GM12878 (cell line): ENCODE measurements at regions not wholly inside any gene's neighbourhood (a gene's known extent, or its start where the extent isn't known, plus 50 kb on each side); places are given as distances from the start of the nearest gene placed in this dataset.

ENCODE experiments used
- ATAC-seq: fragments of 200-7000 bp; cut with Tn5 transposase; 3 replicates; pipeline ENCODE4 v1.9.1; 2020; ENCODE audit warnings: mild to moderate bottlenecking, moderate library complexity
- BruUV-seq: library from RNA; stranded (reverse); fragments of 400-500 nt; replicated peaks from 2 replicates; lab custom pipeline; 2021; lab: Mats Ljungman, UMichigan
- CTCF ChIA-PET: fragments of 300-600 bp; sonication (Branson Sonifier 250); formaldehyde crosslinking; extraction: SDS; loops from one replicate; lab custom pipeline; 2021; ENCODE audit warnings: inconsistent platforms; lab: Yijun Ruan, JAX
- POLR2A ChIA-PET: fragments of 350-600 bp; formaldehyde crosslinking; extraction: SDS; loops from one replicate; lab custom pipeline; 2021; ENCODE audit warnings: inconsistent platforms; lab: Charles Lee
- RAD21 ChIA-PET: fragments of 300-600 bp; sonication (Branson Sonifier 250); formaldehyde crosslinking; loops from one replicate; lab custom pipeline; 2023; ENCODE audit warnings: antibody characterized with exemption; ENCODE audit not compliant: unreplicated experiment; lab: Charles Lee
- SMC1A ChIA-PET: fragments of 300-600 bp; sonication (Branson Sonifier 250); formaldehyde crosslinking; loops from one replicate; lab custom pipeline; 2023; ENCODE audit not compliant: unreplicated experiment, uncharacterized antibody; lab: Charles Lee
- DNase-seq: peaks from one replicate; pipeline ENCODE4 v3.0.0-alpha.2; 2011; ENCODE audit warnings: low read depth, low spot score
- FAIRE-seq: peaks from 3 replicates; lab custom pipeline; 2011; peaks lifted over from hg19 to GRCh38; lab: Jason Lieb, UNC
- H2AFZ ChIP-seq: 2 replicates; pipeline ENCODE4 v1.6.0; 2011; ENCODE audit warnings: low read depth, low read length, control low read depth; ENCODE audit not compliant: control insufficient read depth
- H3K27ac ChIP-seq: 2 replicates; pipeline ENCODE4 v1.5.1; 2011; ENCODE audit warnings: control low read depth; ENCODE audit not compliant: control insufficient read depth, insufficient read depth
- H3K27me3 ChIP-seq, 2 experiments: replicated peaks in 1 of 2; 2 replicates each; pipeline versions ENCODE4 v1.6.0 to v1.6.1; 2011; ENCODE audit warnings: low read length in 1 of 2; ENCODE audit not compliant: control insufficient read depth in 2 of 2, insufficient read depth in 2 of 2
- H3K36me3 ChIP-seq, 2 experiments: 2 replicates each; pipeline ENCODE4 v1.5.1; 2011; ENCODE audit warnings: low read length in 1 of 2; ENCODE audit not compliant: control insufficient read depth in 2 of 2, insufficient read depth in 2 of 2
- H3K4me1 ChIP-seq: 2 replicates; pipeline ENCODE4 v1.6.1; 2011; ENCODE audit warnings: mild to moderate bottlenecking, low read length, moderate library complexity, mixed read lengths; ENCODE audit not compliant: control insufficient read depth, insufficient read depth
- H3K4me2 ChIP-seq: 2 replicates; pipeline ENCODE4 v1.6.0; 2011; ENCODE audit warnings: control low read depth; ENCODE audit not compliant: control insufficient read depth, insufficient read depth
- H3K4me3 ChIP-seq: fragments of 200-600 bp; sonication (generic); 2 replicates; pipeline ENCODE4 v1.5.1; 2016
- H3K79me2 ChIP-seq: 2 replicates; pipeline ENCODE4 v1.6.0; 2011; ENCODE audit warnings: low read length; ENCODE audit not compliant: control insufficient read depth, insufficient read depth
- H3K9ac ChIP-seq: 2 replicates; pipeline ENCODE4 v1.8.0; 2011; ENCODE audit warnings: low read length, control low read depth, mixed read lengths; ENCODE audit not compliant: control insufficient read depth, insufficient read depth
- H3K9me3 ChIP-seq: replicated peaks from 3 replicates; pipeline ENCODE4 v1.5.1; 2011; ENCODE audit warnings: mild to moderate bottlenecking, low read length; ENCODE audit not compliant: control insufficient read depth, insufficient read depth
- H4K20me1 ChIP-seq: 2 replicates; pipeline ENCODE4 v1.6.0; 2011; ENCODE audit not compliant: control insufficient read depth, insufficient read depth
- CBX3 ChIP-seq: fragments of 200-600 bp; sonication (generic); IDR thresholded peaks from 2 replicates; pipeline ENCODE4 v1.6.1; 2016; ENCODE audit warnings: low read depth, borderline replicate concordance
- HDAC2 ChIP-seq: fragments of 200-600 bp; sonication (generic); IDR thresholded peaks from 2 replicates; pipeline ENCODE4 v1.6.1; 2017
- POLR2A ChIP-seq: IDR thresholded peaks from 2 replicates; pipeline ENCODE4 v1.6.1; 2011; ENCODE audit warnings: low read depth, mild to moderate bottlenecking, low read length
- SMC3 ChIP-seq: IDR thresholded peaks from 2 replicates; pipeline ENCODE4 v1.6.1; 2011; ENCODE audit warnings: low read length, improper control_type of control experiment, borderline replicate concordance
- SREBF1 ChIP-seq: IDR thresholded peaks from 2 replicates; pipeline ENCODE4 v1.6.1; 2012; ENCODE audit warnings: mild to moderate bottlenecking, low read length
- TCF7 ChIP-seq: IDR thresholded peaks from 2 replicates; pipeline ENCODE4 v1.6.1; 2014; ENCODE audit warnings: antibody characterized with exemption, borderline replicate concordance
- ZNF24 ChIP-seq: fragments of 450-650 bp; IDR thresholded peaks from 2 replicates; pipeline ENCODE4 v1.6.1; 2017; ENCODE audit warnings: antibody characterized with exemption, mild to moderate bottlenecking
- ZZZ3 ChIP-seq: IDR thresholded peaks from 2 replicates; pipeline ENCODE4 v1.6.1; 2011; ENCODE audit warnings: low read depth; ENCODE audit not compliant: control insufficient read depth, insufficient read length
- WGBS: methylation state at CpG from one replicate; pipeline ENCODE4 v1.1.6; 2016; ENCODE audit warnings: low lambda C conversion rate; ENCODE audit not compliant: insufficient replicate concordance, insufficient coverage; ENCODE audit errors: missing lambda C conversion rate; 5-methylcytosine and 5-hydroxymethylcytosine counted together
- in situ Hi-C: fragments of 300-500 bp; cut with MboI; formaldehyde crosslinking; loops from 9 replicates; pipeline ENCODE4 v1.14.3; 2018; ENCODE audit warnings: mixed read lengths
- intact Hi-C: fragments of 100-400 bp; cut with micrococcal nuclease; formaldehyde crosslinking; loops from one replicate; pipeline ENCODE4 v1.14.2; 2022; ENCODE audit not compliant: unreplicated experiment
- TF ChIP-seq, protein P1 (sequence below): fragments of 450-650 bp; IDR thresholded peaks from 2 replicates; pipeline ENCODE4 v1.6.1; 2018; ENCODE audit warnings: mild to moderate bottlenecking, low read depth, moderate library complexity; ENCODE audit not compliant: partially characterized antibody
- TF ChIP-seq, protein P2 (sequence below): fragments of 450-650 bp; IDR thresholded peaks from 2 replicates; pipeline ENCODE4 v1.6.1; 2017; ENCODE audit warnings: mild to moderate bottlenecking
- TF ChIP-seq, protein P3 (sequence below): IDR thresholded peaks from 2 replicates; pipeline ENCODE4 v1.6.1; 2011; ENCODE audit warnings: mild to moderate bottlenecking, low read depth, low read length, moderate library complexity; ENCODE audit not compliant: insufficient replicate concordance

DNA sequence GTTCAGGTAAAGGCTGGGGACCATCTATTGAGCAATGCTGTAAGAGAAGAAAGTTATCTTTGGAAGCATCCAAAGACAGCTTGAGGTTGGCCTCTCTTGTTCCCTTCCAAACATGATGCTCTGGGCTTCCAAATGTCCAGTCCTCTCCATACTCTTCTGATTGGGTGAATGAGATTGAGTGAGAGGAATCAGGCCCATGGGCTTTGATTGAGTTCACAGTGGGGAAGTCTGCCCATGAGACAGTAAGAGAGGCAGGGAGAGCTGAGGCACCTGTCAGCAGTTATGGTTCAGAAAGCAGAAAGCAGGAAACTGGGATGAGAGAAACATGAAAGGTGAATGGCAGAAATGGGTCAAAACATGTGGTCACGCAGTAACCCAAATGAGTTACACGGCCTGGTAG is 1006.9 kb downstream of the VRK1 start:
- Histone ChIP-seq H3K4me2 (no peak overlapping the region), H3K4me3 (no peak overlapping the region), H4K20me1 (no peaks in the 10 kb centered on the region), H2AFZ (no peak overlapping the region), H3K9ac (no peak overlapping the region), H3K4me1 (no peaks in the 10 kb centered on the region), H3K79me2 (no peaks in the 10 kb centered on the region), H3K9me3 (no peaks in the 10 kb centered on the region), H3K27me3 (no peaks in the 10 kb centered on the region; a peak in 1 of 4 replicates), H3K36me3 (no peaks in the 10 kb centered on the region), H3K27ac (no peak overlapping the region)
- TF ChIP-seq TCF7 (no peak), POLR2A (no peak)
- ChIA-PET RAD21 (no interaction called here), POLR2A (no interaction called here), CTCF (no interaction called here), SMC1A (interaction anchor here (0.6 kb wide), 1 partner anchor 309 kb away, joined by 3 read pairs; no protein-coding TSS in a partner anchor)
- BruUV-seq: no TSS peak
- no peak for ATAC-seq
- WGBS: 45% methylated on average over 2 of the region's 2 CpGs
- FAIRE-seq: no peak
- in situ Hi-C loops: no loop called here
- DNase-seq: no peak
- intact Hi-C loops: loop anchor here (2.0 kb wide), 1 partner anchor 59 kb away; no protein-coding TSS in a partner anchor

DNA sequence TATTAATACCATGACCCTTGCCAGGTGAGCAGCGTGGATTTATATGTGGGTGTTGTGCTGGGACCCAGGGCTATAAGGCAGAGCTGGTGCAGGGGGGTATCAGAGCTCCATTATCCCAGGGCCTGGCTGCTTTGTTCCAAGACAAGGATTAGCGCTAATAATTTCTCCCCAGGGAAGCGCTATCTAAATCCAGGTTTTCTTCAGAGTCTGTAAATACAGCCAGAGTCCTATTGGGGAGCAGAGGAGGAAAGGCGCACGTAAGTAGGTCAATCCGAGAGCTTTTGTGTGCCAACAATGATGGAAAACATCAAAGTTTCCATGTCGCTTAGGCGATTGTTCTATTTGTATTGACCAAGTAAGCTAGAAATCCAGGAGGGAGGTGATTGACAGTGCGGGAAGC is 1009.7 kb downstream of the VRK1 start:
- ChIA-PET RAD21 (no interaction called here), SMC1A (interaction anchor here (1.2 kb wide), 1 partner anchor 495 kb away, joined by 3 read pairs; no protein-coding TSS in a partner anchor), POLR2A (no interaction called here), CTCF (no interaction called here)
- Histone ChIP-seq H3K4me3 (no peak overlapping the region), H3K79me2 (no peaks in the 10 kb centered on the region), H2AFZ (no peak overlapping the region), H4K20me1 (no peaks in the 10 kb centered on the region), H3K27me3 (no peaks in the 10 kb centered on the region; a peak in 1 of 4 replicates), H3K4me1 (no peaks in the 10 kb centered on the region), H3K27ac (no peak overlapping the region), H3K4me2 (no peak overlapping the region), H3K9me3 (no peaks in the 10 kb centered on the region), H3K9ac (no peak overlapping the region), H3K36me3 (no peaks in the 10 kb centered on the region)
- WGBS: 58% methylated on average over 8 of the region's 9 CpGs
- DNase-seq (no peak), ATAC-seq (no peak), FAIRE-seq (no peak)
- in situ Hi-C loops: no loop called here
- no TSS peak for BruUV-seq
- intact Hi-C loops: no loop called here
- TF ChIP-seq SMC3 (no peak), CBX3 (no peak), HDAC2 (no peak), ZNF24 (no peak), ZZZ3 (no peak), SREBF1 (no peak)
- TF ChIP-seq, protein P1, sequence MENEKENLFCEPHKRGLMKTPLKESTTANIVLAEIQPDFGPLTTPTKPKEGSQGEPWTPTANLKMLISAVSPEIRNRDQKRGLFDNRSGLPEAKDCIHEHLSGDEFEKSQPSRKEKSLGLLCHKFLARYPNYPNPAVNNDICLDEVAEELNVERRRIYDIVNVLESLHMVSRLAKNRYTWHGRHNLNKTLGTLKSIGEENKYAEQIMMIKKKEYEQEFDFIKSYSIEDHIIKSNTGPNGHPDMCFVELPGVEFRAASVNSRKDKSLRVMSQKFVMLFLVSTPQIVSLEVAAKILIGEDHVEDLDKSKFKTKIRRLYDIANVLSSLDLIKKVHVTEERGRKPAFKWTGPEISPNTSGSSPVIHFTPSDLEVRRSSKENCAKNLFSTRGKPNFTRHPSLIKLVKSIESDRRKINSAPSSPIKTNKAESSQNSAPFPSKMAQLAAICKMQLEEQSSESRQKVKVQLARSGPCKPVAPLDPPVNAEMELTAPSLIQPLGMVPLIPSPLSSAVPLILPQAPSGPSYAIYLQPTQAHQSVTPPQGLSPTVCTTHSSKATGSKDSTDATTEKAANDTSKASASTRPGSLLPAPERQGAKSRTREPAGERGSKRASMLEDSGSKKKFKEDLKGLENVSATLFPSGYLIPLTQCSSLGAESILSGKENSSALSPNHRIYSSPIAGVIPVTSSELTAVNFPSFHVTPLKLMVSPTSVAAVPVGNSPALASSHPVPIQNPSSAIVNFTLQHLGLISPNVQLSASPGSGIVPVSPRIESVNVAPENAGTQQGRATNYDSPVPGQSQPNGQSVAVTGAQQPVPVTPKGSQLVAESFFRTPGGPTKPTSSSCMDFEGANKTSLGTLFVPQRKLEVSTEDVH: no peak
- TF ChIP-seq, protein P2, sequence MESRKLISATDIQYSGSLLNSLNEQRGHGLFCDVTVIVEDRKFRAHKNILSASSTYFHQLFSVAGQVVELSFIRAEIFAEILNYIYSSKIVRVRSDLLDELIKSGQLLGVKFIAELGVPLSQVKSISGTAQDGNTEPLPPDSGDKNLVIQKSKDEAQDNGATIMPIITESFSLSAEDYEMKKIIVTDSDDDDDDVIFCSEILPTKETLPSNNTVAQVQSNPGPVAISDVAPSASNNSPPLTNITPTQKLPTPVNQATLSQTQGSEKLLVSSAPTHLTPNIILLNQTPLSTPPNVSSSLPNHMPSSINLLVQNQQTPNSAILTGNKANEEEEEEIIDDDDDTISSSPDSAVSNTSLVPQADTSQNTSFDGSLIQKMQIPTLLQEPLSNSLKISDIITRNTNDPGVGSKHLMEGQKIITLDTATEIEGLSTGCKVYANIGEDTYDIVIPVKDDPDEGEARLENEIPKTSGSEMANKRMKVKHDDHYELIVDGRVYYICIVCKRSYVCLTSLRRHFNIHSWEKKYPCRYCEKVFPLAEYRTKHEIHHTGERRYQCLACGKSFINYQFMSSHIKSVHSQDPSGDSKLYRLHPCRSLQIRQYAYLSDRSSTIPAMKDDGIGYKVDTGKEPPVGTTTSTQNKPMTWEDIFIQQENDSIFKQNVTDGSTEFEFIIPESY: no peak
- TF ChIP-seq, protein P3, sequence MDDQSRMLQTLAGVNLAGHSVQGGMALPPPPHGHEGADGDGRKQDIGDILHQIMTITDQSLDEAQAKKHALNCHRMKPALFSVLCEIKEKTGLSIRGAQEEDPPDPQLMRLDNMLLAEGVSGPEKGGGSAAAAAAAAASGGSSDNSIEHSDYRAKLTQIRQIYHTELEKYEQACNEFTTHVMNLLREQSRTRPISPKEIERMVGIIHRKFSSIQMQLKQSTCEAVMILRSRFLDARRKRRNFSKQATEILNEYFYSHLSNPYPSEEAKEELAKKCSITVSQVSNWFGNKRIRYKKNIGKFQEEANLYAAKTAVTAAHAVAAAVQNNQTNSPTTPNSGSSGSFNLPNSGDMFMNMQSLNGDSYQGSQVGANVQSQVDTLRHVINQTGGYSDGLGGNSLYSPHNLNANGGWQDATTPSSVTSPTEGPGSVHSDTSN: no peak
